Mesenchymal stem cell (in vitro differentiated cells and primary cell): ENCODE measurements at regions not wholly inside any gene's neighbourhood (a gene's known extent, or its start where the extent isn't known, plus 50 kb on each side); places are given as distances from the start of the nearest gene placed in this dataset.
"Not testable (repeated sequence)": the region's sequence is repeated elsewhere in the genome, so short reads cannot be mapped to it uniquely, and the experiment has no call there.

Source experiments
- DNase-seq: peaks from one replicate; pipeline ENCODE4 v3.0.0-alpha.2; 2013
- H2AFZ ChIP-seq: one replicate; pipeline ENCODE4 v1.6.1; 2013; ENCODE audit warnings: low read depth, mild to moderate bottlenecking, control low read depth, inconsistent platforms, low read length, moderate library complexity
- H2AK5ac ChIP-seq: 2 replicates; pipeline ENCODE4 v1.6.1; 2013; ENCODE audit warnings: low read length, moderate library complexity, mild to moderate bottlenecking, inconsistent platforms; ENCODE audit not compliant: severe bottlenecking
- H2BK120ac ChIP-seq: one replicate; pipeline ENCODE4 v1.6.1; 2013; ENCODE audit warnings: low read depth, mild to moderate bottlenecking, inconsistent platforms, low read length, moderate library complexity
- H2BK12ac ChIP-seq, 2 experiments: one replicate each; pipeline ENCODE4 v1.6.1; 2013; ENCODE audit warnings: inconsistent platforms in 2 of 2, low read length in 2 of 2, mild to moderate bottlenecking in 2 of 2, moderate library complexity in 2 of 2, control low read depth in 1 of 2
- H2BK15ac ChIP-seq: one replicate; pipeline ENCODE4 v1.6.1; 2013; ENCODE audit warnings: mild to moderate bottlenecking, low read depth, inconsistent platforms; ENCODE audit not compliant: poor library complexity, severe bottlenecking
- H2BK5ac ChIP-seq: 2 replicates; pipeline ENCODE4 v1.6.1; 2013; ENCODE audit warnings: low read depth, mild to moderate bottlenecking, low read length, control low read depth, inconsistent platforms; ENCODE audit not compliant: poor library complexity, severe bottlenecking
- H3K14ac ChIP-seq, 2 experiments: one replicate each; pipeline ENCODE4 v1.6.1; 2013; ENCODE audit warnings: inconsistent platforms in 2 of 2, low read length in 2 of 2, control low read depth in 1 of 2, mild to moderate bottlenecking in 1 of 2, moderate library complexity in 1 of 2
- H3K18ac ChIP-seq, 2 experiments: one replicate each; pipeline ENCODE4 v1.6.1; 2013; ENCODE audit warnings: inconsistent platforms in 2 of 2, low read length in 2 of 2, control low read depth in 1 of 2, low read depth in 1 of 2, mild to moderate bottlenecking in 1 of 2
- H3K23ac ChIP-seq, 2 experiments: one replicate each; pipeline ENCODE4 v1.6.1; 2013; ENCODE audit warnings: inconsistent platforms in 2 of 2, low read length in 2 of 2, mild to moderate bottlenecking in 2 of 2, moderate library complexity in 2 of 2, control low read depth in 1 of 2
- H3K27ac ChIP-seq: 2 replicates; pipeline ENCODE4 v1.5.1; 2013; ENCODE audit warnings: mild to moderate bottlenecking, moderate library complexity, low read length, control low read depth, inconsistent platforms; ENCODE audit not compliant: poor library complexity, severe bottlenecking
- H3K27me3 ChIP-seq, 2 experiments: 2 replicates each; pipeline versions ENCODE4 v1.6.1 to v1.7.0; 2013; ENCODE audit warnings: low read length in 2 of 2, mild to moderate bottlenecking in 2 of 2, moderate library complexity in 2 of 2, control low read depth in 1 of 2, inconsistent platforms in 1 of 2; ENCODE audit not compliant: control insufficient read depth in 1 of 2, insufficient read depth in 1 of 2
- H3K36me3 ChIP-seq, 2 experiments: 2 replicates each; pipeline versions ENCODE4 v1.6.1 to v1.7.0; 2013; ENCODE audit warnings: low read length in 2 of 2, control low read depth in 1 of 2, inconsistent platforms in 1 of 2, low read depth in 1 of 2, mild to moderate bottlenecking in 1 of 2; ENCODE audit not compliant: insufficient read depth in 2 of 2, control insufficient read depth in 1 of 2
- H3K4ac ChIP-seq, 2 experiments: one replicate each; pipeline ENCODE4 v1.6.1; 2013; ENCODE audit warnings: inconsistent platforms in 2 of 2, low read length in 2 of 2, mild to moderate bottlenecking in 2 of 2, moderate library complexity in 2 of 2, control low read depth in 1 of 2, low read depth in 1 of 2
- H3K4me1 ChIP-seq: 2 replicates; pipeline ENCODE4 v1.6.1; 2013; ENCODE audit warnings: low read depth, low read length, control low read depth; ENCODE audit not compliant: control insufficient read depth, insufficient read depth
- H3K4me2 ChIP-seq: 2 replicates; pipeline ENCODE4 v1.6.1; 2013; ENCODE audit warnings: low read length, mild to moderate bottlenecking, inconsistent platforms; ENCODE audit not compliant: poor library complexity, severe bottlenecking
- H3K4me3 ChIP-seq, 2 experiments: 2 replicates each; pipeline versions ENCODE4 v1.5.1 to v1.7.0; 2013; ENCODE audit warnings: low read length in 2 of 2, mild to moderate bottlenecking in 2 of 2, control low read depth in 1 of 2, low read depth in 1 of 2; ENCODE audit not compliant: insufficient read depth in 1 of 2
- H3K79me1 ChIP-seq: replicated peaks from 2 replicates; pipeline ENCODE4 v1.6.1; 2013; ENCODE audit warnings: mild to moderate bottlenecking, control low read depth, low read length, inconsistent platforms; ENCODE audit not compliant: poor library complexity, severe bottlenecking
- H3K9ac ChIP-seq: 2 replicates; pipeline ENCODE4 v1.7.0; 2013; ENCODE audit warnings: mild to moderate bottlenecking, low read length, moderate library complexity
- H3K9me3 ChIP-seq: 2 replicates; pipeline ENCODE4 v1.7.0; 2013; ENCODE audit warnings: mild to moderate bottlenecking, low read length; ENCODE audit not compliant: control insufficient read depth
- H4K8ac ChIP-seq: one replicate; pipeline ENCODE4 v1.6.1; 2013; ENCODE audit warnings: inconsistent platforms, mild to moderate bottlenecking, low read length, moderate library complexity
- H4K91ac ChIP-seq: one replicate; pipeline ENCODE4 v1.6.1; 2013; ENCODE audit warnings: mild to moderate bottlenecking, low read length, inconsistent platforms
- WGBS: methylation state at CpG from one replicate; pipeline ENCODE4 v1.1.7; 2013; ENCODE audit warnings: mixed read lengths; 5-methylcytosine and 5-hydroxymethylcytosine counted together

DNA sequence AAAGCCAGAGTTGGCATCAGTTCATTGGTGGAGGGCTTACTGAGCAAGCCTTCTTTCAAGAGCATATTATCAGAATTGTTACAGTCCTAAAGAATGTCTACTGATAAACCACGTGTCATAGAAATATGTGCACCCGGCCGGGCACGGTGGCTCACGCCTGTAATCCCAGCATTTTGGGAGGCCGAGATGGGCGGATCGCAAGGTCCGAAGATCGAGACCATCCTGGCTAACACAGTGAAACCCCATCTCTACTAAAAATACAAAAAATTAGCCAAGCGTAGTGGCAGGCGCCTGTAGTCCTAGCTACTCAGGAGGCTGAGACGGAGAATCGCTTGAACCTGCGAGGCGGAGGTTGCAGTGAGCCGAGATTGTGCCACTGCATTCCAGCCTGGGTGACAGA lies 66.4 kb upstream of the SLC66A3 start:
- not testable (repeated sequence) for H3K9ac ChIP-seq, H3K9me3 ChIP-seq, DNase-seq, H2BK15ac ChIP-seq, H3K4me2 ChIP-seq, H2BK12ac ChIP-seq, H4K91ac ChIP-seq, H2BK5ac ChIP-seq, H2AFZ ChIP-seq, H3K4me3 ChIP-seq, H3K18ac ChIP-seq, H2AK5ac ChIP-seq, H3K14ac ChIP-seq, H4K8ac ChIP-seq, H3K4me1 ChIP-seq, H3K27me3 ChIP-seq, H3K4ac ChIP-seq, H3K23ac ChIP-seq, H3K27ac ChIP-seq, H3K36me3 ChIP-seq, H3K79me1 ChIP-seq, H2BK120ac ChIP-seq
- WGBS: 94% methylated on average over 16 of the region's 17 CpGs

DNA sequence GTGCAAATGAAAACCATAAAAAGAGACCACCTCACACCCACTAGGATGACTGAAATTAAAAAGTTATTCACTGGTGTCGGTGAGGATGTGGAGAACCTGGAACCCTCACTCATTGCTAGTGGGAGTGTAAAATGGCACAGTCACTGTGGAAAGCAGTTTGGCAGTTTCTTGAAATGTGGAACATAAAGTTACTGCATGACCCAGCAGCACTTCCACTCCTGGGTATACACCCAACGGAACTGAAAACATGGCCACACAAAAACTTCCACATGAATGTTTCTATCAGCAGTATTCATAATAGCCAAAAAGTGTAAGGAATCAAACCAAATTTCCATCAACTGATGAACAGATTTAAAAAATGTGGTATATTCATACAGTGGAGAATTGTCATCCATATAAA lies 65.1 kb upstream of the SLC66A3 start:
- H2AFZ ChIP-seq: no peak overlapping the region
- no peak for DNase-seq
- 83% methylated on average over 2 of the region's 2 CpGs for WGBS

DNA sequence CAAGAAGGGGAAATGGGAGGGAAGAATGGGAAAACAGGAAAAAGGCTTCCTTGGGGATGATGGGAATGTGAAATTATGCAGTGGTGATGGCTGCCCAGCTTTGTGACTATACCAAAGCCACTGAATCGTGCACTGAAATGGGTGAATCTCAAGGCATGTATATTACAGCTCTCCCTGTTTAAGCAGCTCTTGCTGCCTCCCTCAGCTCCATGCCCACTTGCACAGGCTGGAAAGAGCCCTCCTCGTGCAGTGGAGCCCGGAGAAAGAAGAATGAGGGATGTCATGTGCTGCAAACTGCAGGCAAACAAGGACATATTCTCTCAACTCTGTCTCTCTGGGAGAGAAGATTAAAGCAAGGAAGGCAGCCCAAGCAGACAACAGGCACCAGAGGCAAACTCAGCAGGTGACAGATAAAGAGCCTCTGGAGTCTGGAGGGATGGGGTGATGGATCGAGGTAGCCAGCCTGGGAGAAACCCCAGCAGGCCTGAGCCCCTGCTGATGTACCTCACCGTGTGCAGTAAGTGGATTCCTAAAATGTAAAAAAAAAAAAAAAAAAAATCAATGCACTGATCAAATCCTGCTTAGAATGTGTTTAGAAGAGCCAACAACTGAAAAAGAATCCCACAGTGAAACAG lies 62.4 kb upstream of the SLC66A3 start:
- Histone ChIP-seq H2BK12ac (no peak overlapping the region), H2BK15ac (no peak overlapping the region), H3K9me3 (no peaks in the 10 kb centered on the region), H4K91ac (no peak overlapping the region), H2BK5ac (no peak overlapping the region), H3K14ac (no peak overlapping the region), H2AFZ (no peak overlapping the region), H3K27me3 (peaks cover 3 to 19% of the 10 kb centered on the region in 2 experiments), H3K79me1 (no peaks in the 10 kb centered on the region), H3K9ac (no peak overlapping the region), H3K4me1 (peaks cover 9% of the 10 kb centered on the region), H3K23ac (no peak overlapping the region), H3K4ac (no peak overlapping the region), H3K4me3 (no peak overlapping the region), H3K4me2 (no peak overlapping the region), H3K27ac (no peak overlapping the region), H4K8ac (peak overlapping the region; percentile 14), H3K18ac (no peak overlapping the region), H2AK5ac (no peak overlapping the region), H3K36me3 (no peaks in the 10 kb centered on the region), H2BK120ac (no peak overlapping the region)
- no peak for DNase-seq
- WGBS: 62% methylated on average over 4 of the region's 5 CpGs

More for the DNA sequence above, 65.1 kb upstream of the SLC66A3 start:
- Histone ChIP-seq H3K9ac (no peak overlapping the region), H4K91ac (no peak overlapping the region), H3K27me3 (peaks cover 3 to 14% of the 10 kb centered on the region in 2 experiments), H3K18ac (no peak overlapping the region), H3K14ac (no peak overlapping the region), H3K9me3 (no peaks in the 10 kb centered on the region), H3K4me3 (no peak overlapping the region), H2AK5ac (no peak overlapping the region), H2BK12ac (no peak overlapping the region), H3K4me2 (no peak overlapping the region), H3K36me3 (no peaks in the 10 kb centered on the region), H4K8ac (no peak overlapping the region), H3K4me1 (peaks cover 2% of the 10 kb centered on the region), H3K23ac (no peak overlapping the region), H3K79me1 (no peaks in the 10 kb centered on the region), H2BK5ac (no peak overlapping the region), H2BK120ac (no peak overlapping the region), H2BK15ac (no peak overlapping the region), H3K4ac (no peak overlapping the region), H3K27ac (no peak overlapping the region)

DNA sequence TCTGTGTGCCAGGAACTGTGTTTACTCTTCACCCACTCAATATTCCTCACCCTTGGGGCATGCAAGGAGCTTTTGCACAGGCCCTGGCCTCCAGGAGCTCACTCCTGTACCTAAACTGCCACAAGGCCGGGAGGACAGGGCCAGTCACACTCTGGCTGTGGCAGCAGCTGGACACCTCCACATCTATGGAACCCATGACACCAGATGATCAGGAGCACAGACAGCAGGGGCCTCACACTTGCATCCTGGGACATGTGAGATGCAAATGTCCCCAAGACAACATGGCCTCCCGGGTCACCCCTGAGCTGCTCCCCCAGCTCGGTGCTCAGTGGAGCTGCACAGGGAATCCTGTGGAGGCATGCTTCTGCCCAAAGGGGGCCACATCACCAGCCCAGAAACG lies 61.8 kb upstream of the SLC66A3 start:
- Histone ChIP-seq H3K79me1 (no peaks in the 10 kb centered on the region), H3K36me3 (no peaks in the 10 kb centered on the region), H3K4me1 (peaks cover 11% of the 10 kb centered on the region), H3K4me2 (no peak overlapping the region), H4K8ac (no peak overlapping the region), H2BK120ac (no peak overlapping the region), H3K14ac (peak overlapping the region in 1 of 2 experiments; percentile 85), H3K9ac (no peak overlapping the region), H2BK5ac (no peak overlapping the region), H3K27me3 (peaks cover 3 to 19% of the 10 kb centered on the region in 2 experiments), H4K91ac (no peak overlapping the region), H2AK5ac (no peak overlapping the region), H2AFZ (no peak overlapping the region), H2BK15ac (no peak overlapping the region), H2BK12ac (no peak overlapping the region), H3K4ac (no peak overlapping the region), H3K18ac (no peak overlapping the region), H3K23ac (peak overlapping the region in 1 of 2 experiments; percentile 40), H3K27ac (no peak overlapping the region), H3K9me3 (no peaks in the 10 kb centered on the region), H3K4me3 (no peak overlapping the region)
- no peak for DNase-seq
- 71% methylated on average over 4 of the region's 4 CpGs for WGBS
